ENCODE measurements at regions not wholly inside any gene's neighbourhood (a gene's known extent, or its start where the extent isn't known, plus 50 kb on each side); places are given as distances from the start of the nearest gene placed in this dataset.
"Not testable (repeated sequence)": the region's sequence is repeated elsewhere in the genome, so short reads cannot be mapped to it uniquely, and the experiment has no call there.

- DNase-seq (ENCODE audit: low read depth in 1 of 2, low spot score in 1 of 2), result no peak
Measured at GRCh38 chr9:28956116-28956880, 1383.0 kb upstream of the C9orf72 start.

- DNase-seq (ENCODE audit: low read depth in 1 of 2, low spot score in 1 of 2), result no peak
Measured at GRCh38 chr9:28960602-28961001, 1387.3 kb upstream of the C9orf72 start.

- no peak for DNase-seq (ENCODE audit: low read depth in 1 of 2, low spot score in 1 of 2)
Measured at GRCh38 chr9:28961623-28962022, 1388.3 kb upstream of the C9orf72 start.

GRCh38 chr9:28967226-28967625 is 1393.9 kb upstream of the C9orf72 start:
- no peak for DNase-seq (ENCODE audit: low read depth in 1 of 2, low spot score in 1 of 2)

- no peak for DNase-seq (ENCODE audit: low read depth in 1 of 2, low spot score in 1 of 2)
Measured at GRCh38 chr9:28970241-28970654, 1397.0 kb upstream of the C9orf72 start.

- no peak for DNase-seq (ENCODE audit: low read depth in 1 of 2, low spot score in 1 of 2)
Measured at GRCh38 chr9:28971881-28972280, 1398.6 kb upstream of the C9orf72 start.

- no peak for DNase-seq (ENCODE audit: low read depth in 1 of 2, low spot score in 1 of 2)
Measured at GRCh38 chr9:28976250-28976649, 1403.0 kb upstream of the C9orf72 start.

- no peak for DNase-seq (ENCODE audit: low read depth in 1 of 2, low spot score in 1 of 2)
Measured at GRCh38 chr9:28976684-28977083, 1403.4 kb upstream of the C9orf72 start.

GRCh38 chr9:28981129-28981528 is 1407.8 kb upstream of the C9orf72 start:
- no peak for DNase-seq (ENCODE audit: low read depth in 1 of 2, low spot score in 1 of 2)

- DNase-seq (ENCODE audit: low read depth in 1 of 2, low spot score in 1 of 2), result no peak
Measured at GRCh38 chr9:28981711-28982110, 1408.4 kb upstream of the C9orf72 start.

- DNase-seq (ENCODE audit: low read depth in 1 of 2, low spot score in 1 of 2), result no peak
Measured at GRCh38 chr9:28984016-28984415, 1410.7 kb upstream of the C9orf72 start.

GRCh38 chr9:28990009-28990408 is 1416.7 kb upstream of the C9orf72 start:
- not testable (repeated sequence) for DNase-seq (ENCODE audit: low read depth in 1 of 2, low spot score in 1 of 2)

- DNase-seq (ENCODE audit: low read depth in 1 of 2, low spot score in 1 of 2), result no peak
Measured at GRCh38 chr9:28999057-28999456, 1425.8 kb upstream of the C9orf72 start.

- DNase-seq (ENCODE audit: low read depth in 1 of 2, low spot score in 1 of 2), result no peak
Measured at GRCh38 chr9:28999806-29000205, 1426.5 kb upstream of the C9orf72 start.

- DNase-seq (ENCODE audit: low read depth in 1 of 2, low spot score in 1 of 2), result no peak
Measured at GRCh38 chr9:29001006-29001405, 1427.7 kb upstream of the C9orf72 start.

- no peak for DNase-seq (ENCODE audit: low read depth in 1 of 2, low spot score in 1 of 2)
Measured at GRCh38 chr9:29004988-29005387, 1431.7 kb upstream of the C9orf72 start.

GRCh38 chr9:29006628-29007027 is 1433.3 kb upstream of the C9orf72 start:
- DNase-seq (ENCODE audit: low read depth in 1 of 2, low spot score in 1 of 2), result no peak

- no peak for DNase-seq (ENCODE audit: low read depth in 1 of 2, low spot score in 1 of 2)
Measured at GRCh38 chr9:29012911-29013310, 1439.6 kb upstream of the C9orf72 start.

- no peak for DNase-seq (ENCODE audit: low read depth in 1 of 2, low spot score in 1 of 2)
Measured at GRCh38 chr9:29021632-29022031, 1448.4 kb upstream of the C9orf72 start.

GRCh38 chr9:29038332-29038731 is 1465.1 kb upstream of the C9orf72 start:
- no peak for DNase-seq (ENCODE audit: low read depth in 1 of 2, low spot score in 1 of 2)

GRCh38 chr9:29039258-29039657 is 1466.0 kb upstream of the C9orf72 start:
- DNase-seq (ENCODE audit: low read depth in 1 of 2, low spot score in 1 of 2), result no peak

- no peak for DNase-seq (ENCODE audit: low read depth in 1 of 2, low spot score in 1 of 2)
Measured at GRCh38 chr9:29043072-29043471, 1469.8 kb upstream of the C9orf72 start.

- no peak for DNase-seq (ENCODE audit: low read depth in 1 of 2, low spot score in 1 of 2)
Measured at GRCh38 chr9:29044959-29045358, 1471.7 kb upstream of the C9orf72 start.

Data from stimulated activated CD4-positive, alpha-beta T cell treated with anti-CD3 and anti-CD28 coated beads, Interleukin-15, amount 100 ng/mL, for 1 hour (primary cell).